WTC11 (cell line): ENCODE measurements at regions not wholly inside any gene's neighbourhood (a gene's known extent, or its start where the extent isn't known, plus 50 kb on each side); places are given as distances from the start of the nearest gene placed in this dataset.

ENCODE experiments used
- ATAC-seq: fragments of 200-7000 bp; cut with Tn5 transposase; 2 replicates; pipeline ENCODE4 v1.10.0; 2021; ENCODE audit warnings: mild to moderate bottlenecking, moderate library complexity
- CTCF ChIA-PET: fragments of 300-600 bp; sonication (Branson Sonifier 250); formaldehyde crosslinking; loops from one replicate; lab custom pipeline; 2021; ENCODE audit warnings: antibody characterized with exemption; lab: Charles Lee
- POLR2A ChIA-PET: fragments of 350-600 bp; sonication (Branson Sonifier 250); formaldehyde crosslinking; loops from one replicate; lab custom pipeline; 2021; ENCODE audit warnings: antibody characterized with exemption; lab: Charles Lee
- DNase-seq: peaks from one replicate; pipeline ENCODE4 v3.0.0; 2021; ENCODE audit warnings: low spot score
- H3K27ac Mint-ChIP-seq: 2 replicates; pipeline ENCODE4 v1.8.0; 2021; ENCODE audit warnings: mixed read lengths
- H3K27me3 Mint-ChIP-seq: 2 replicates; pipeline ENCODE4 v1.8.0; 2021; ENCODE audit warnings: low read depth, mild to moderate bottlenecking, moderate library complexity, mixed read lengths
- H3K36me3 Mint-ChIP-seq: 2 replicates; pipeline ENCODE4 v1.8.0; 2021; ENCODE audit warnings: mixed read lengths
- H3K4me1 Mint-ChIP-seq: 2 replicates; pipeline ENCODE4 v1.8.0; 2022; ENCODE audit warnings: mixed read lengths
- H3K4me3 Mint-ChIP-seq: 2 replicates; pipeline ENCODE4 v1.8.0; 2021; ENCODE audit warnings: mild to moderate bottlenecking, moderate library complexity, mixed read lengths
- H3K9me3 Mint-ChIP-seq: 2 replicates; pipeline ENCODE4 v1.8.0; 2021; ENCODE audit warnings: mixed read lengths
- ATF2 ChIP-seq: sonication (generic); formaldehyde crosslinking; IDR thresholded peaks from 2 replicates; pipeline ENCODE4 v1.8.1; 2022; ENCODE audit warnings: low read depth, missing genetic modification reagents, borderline replicate concordance
- CREM ChIP-seq: sonication (generic); formaldehyde crosslinking; IDR thresholded peaks from 2 replicates; pipeline ENCODE4 v1.8.1; 2022; ENCODE audit warnings: mild to moderate bottlenecking, missing genetic modification reagents, moderate library complexity
- CTCF ChIP-seq: fragments of 200-600 bp; IDR thresholded peaks from 2 replicates; pipeline ENCODE4 v1.8.0; 2022; ENCODE audit warnings: antibody characterized with exemption
- E2F1 ChIP-seq: sonication (generic); formaldehyde crosslinking; IDR thresholded peaks from 2 replicates; pipeline ENCODE4 v1.8.0; 2022; ENCODE audit warnings: mild to moderate bottlenecking, missing genetic modification reagents
- E2F5 ChIP-seq: sonication (generic); formaldehyde crosslinking; IDR thresholded peaks from 2 replicates; pipeline ENCODE4 v1.8.1; 2022; ENCODE audit warnings: mild to moderate bottlenecking, moderate library complexity, missing genetic modification reagents
- EMX1 ChIP-seq: fragments of 250-450 bp; sonication (Bioruptor Pico); IDR thresholded peaks from 2 replicates; pipeline ENCODE4 v1.8.0; 2021; ENCODE audit warnings: mild to moderate bottlenecking
- ESRRA ChIP-seq: sonication (generic); formaldehyde crosslinking; IDR thresholded peaks from 2 replicates; pipeline ENCODE4 v1.8.1; 2022; ENCODE audit warnings: mild to moderate bottlenecking, missing genetic modification reagents, borderline replicate concordance
- FOXJ3 ChIP-seq: sonication (generic); formaldehyde crosslinking; IDR thresholded peaks from 2 replicates; pipeline ENCODE4 v1.9.0; 2021; ENCODE audit warnings: missing genetic modification reagents, mild to moderate bottlenecking, borderline replicate concordance
- FOXP1 ChIP-seq: sonication (generic); formaldehyde crosslinking; IDR thresholded peaks from 2 replicates; pipeline ENCODE4 v1.8.0; 2022; ENCODE audit warnings: missing genetic modification reagents, mild to moderate bottlenecking, moderate library complexity, borderline replicate concordance
- FOXP4 ChIP-seq: sonication (generic); formaldehyde crosslinking; IDR thresholded peaks from 2 replicates; pipeline ENCODE4 v1.8.0; 2022; ENCODE audit warnings: mild to moderate bottlenecking, missing genetic modification reagents
- GABPB1 ChIP-seq: sonication (generic); formaldehyde crosslinking; IDR thresholded peaks from 2 replicates; pipeline ENCODE4 v1.8.1; 2023; ENCODE audit warnings: mild to moderate bottlenecking, missing genetic modification reagents
- GTF2I ChIP-seq: fragments of 250-450 bp; sonication (Bioruptor Pico); conservative IDR thresholded peaks from 2 replicates; pipeline ENCODE4 v1.4.0; 2021; ENCODE audit warnings: mild to moderate bottlenecking
- IRF2 ChIP-seq: sonication (generic); formaldehyde crosslinking; IDR thresholded peaks from 2 replicates; pipeline ENCODE4 v1.8.0; 2022; ENCODE audit warnings: low read depth, missing genetic modification reagents, borderline replicate concordance
- MLX ChIP-seq: sonication (generic); formaldehyde crosslinking; IDR thresholded peaks from 2 replicates; pipeline ENCODE4 v1.8.1; 2023; ENCODE audit warnings: mild to moderate bottlenecking, missing genetic modification reagents, moderate library complexity
- NR1H2 ChIP-seq: sonication (generic); formaldehyde crosslinking; IDR thresholded peaks from 2 replicates; pipeline ENCODE4 v1.9.0; 2021; ENCODE audit warnings: mild to moderate bottlenecking, moderate library complexity, missing genetic modification reagents
- NR3C1 ChIP-seq: sonication (generic); formaldehyde crosslinking; conservative IDR thresholded peaks from 2 replicates; pipeline ENCODE4 v1.8.1; 2023; ENCODE audit warnings: low read depth, mild to moderate bottlenecking, missing genetic modification reagents
- OVOL2 ChIP-seq: fragments of 250-450 bp; sonication (Bioruptor Pico); IDR thresholded peaks from 2 replicates; pipeline ENCODE4 v1.9.0; 2021; ENCODE audit warnings: mild to moderate bottlenecking, borderline replicate concordance
- PRDM15 ChIP-seq: sonication (generic); formaldehyde crosslinking; IDR thresholded peaks from 2 replicates; pipeline ENCODE4 v1.8.0; 2022; ENCODE audit warnings: missing genetic modification reagents
- ZBTB43 ChIP-seq: sonication (generic); formaldehyde crosslinking; IDR thresholded peaks from 2 replicates; pipeline ENCODE4 v1.8.1; 2023; ENCODE audit warnings: mild to moderate bottlenecking, missing genetic modification reagents
- ZNF263 ChIP-seq: sonication (generic); formaldehyde crosslinking; IDR thresholded peaks from 2 replicates; pipeline ENCODE4 v1.8.1; 2022; ENCODE audit warnings: low read depth, mild to moderate bottlenecking, moderate library complexity, missing genetic modification reagents
- ZNF423 ChIP-seq: fragments of 250-450 bp; sonication (Bioruptor Pico); IDR thresholded peaks from 2 replicates; pipeline ENCODE4 v2.1.2; 2022; ENCODE audit warnings: mild to moderate bottlenecking, moderate library complexity
- ZNF425 ChIP-seq: fragments of 250-450 bp; sonication (Bioruptor Pico); conservative IDR thresholded peaks from 2 replicates; pipeline ENCODE4 v1.9.0; 2021; ENCODE audit warnings: mild to moderate bottlenecking

- no peak for TF ChIP-seq PRDM15 (CRISPR knock-in tag)
- no peak for TF ChIP-seq IRF2 (CRISPR knock-in tag)
- TF ChIP-seq FOXP4 (CRISPR knock-in tag) = no peak
- TF ChIP-seq E2F5 = no peak
- TF ChIP-seq NR3C1 (CRISPR knock-in tag) = no peak
- TF ChIP-seq OVOL2 = no peak
- no peak for TF ChIP-seq ZBTB43 (CRISPR knock-in tag)
- TF ChIP-seq E2F1 (CRISPR knock-in tag) = no peak
- TF ChIP-seq EMX1 = no peak
Observed at GRCh38 chr5:120805131-120805530, 341.0 kb downstream of the PRR16 start (continued).

GRCh38 chr5:120806202-120806601 lies 342.1 kb downstream of the PRR16 start:
- no peaks in the 10 kb centered on the region for H3K27me3 Mint-ChIP-seq
- H3K27ac Mint-ChIP-seq = no peak overlapping the region
- CTCF ChIA-PET = interaction anchor here (2.8 kb wide), 1 partner anchor 11 kb away, joined by 20 read pairs; no protein-coding TSS in a partner anchor
- no peak overlapping the region for H3K4me3 Mint-ChIP-seq
- POLR2A ChIA-PET = no interaction called here
- ATAC-seq (no peak), DNase-seq (no peak)
- peaks cover 36% of the 10 kb centered on the region for H3K4me1 Mint-ChIP-seq
- no peaks in the 10 kb centered on the region for H3K9me3 Mint-ChIP-seq
- no peaks in the 10 kb centered on the region for H3K36me3 Mint-ChIP-seq
- no peak for TF ChIP-seq NR1H2 (CRISPR knock-in tag)
- no peak for TF ChIP-seq MLX (CRISPR knock-in tag)
- no peak for TF ChIP-seq FOXJ3 (CRISPR knock-in tag)
- TF ChIP-seq ZNF423 (CRISPR knock-in tag) = no peak
- no peak for TF ChIP-seq CTCF
- TF ChIP-seq ATF2 (CRISPR knock-in tag) = no peak
- no peak for TF ChIP-seq ESRRA
- TF ChIP-seq ZNF263 (CRISPR knock-in tag) = no peak
- TF ChIP-seq CREM (CRISPR knock-in tag) = no peak
- no peak for TF ChIP-seq ZNF425 (CRISPR knock-in tag)
- TF ChIP-seq GABPB1 (CRISPR knock-in tag) = no peak
- TF ChIP-seq GTF2I (CRISPR knock-in tag) = no peak
- TF ChIP-seq FOXP1 (CRISPR knock-in tag) = no peak
